Colonic mucosa (tissue), 4 donors: ENCODE measurements at regions not wholly inside any gene's neighbourhood (a gene's known extent, or its start where the extent isn't known, plus 50 kb on each side); places are given as distances from the start of the nearest gene placed in this dataset.

Experiments used
- DNase-seq: peaks from one replicate; pipeline ENCODE4 v3.0.0-alpha.2; 2020
- H3K27ac ChIP-seq: fragments of 200-600 bp; one replicate; pipeline ENCODE4 v1.8.0; 2021
- H3K27me3 ChIP-seq: fragments of 200-600 bp; one replicate; pipeline ENCODE4 v1.8.0; 2021
- H3K36me3 ChIP-seq: fragments of 200-600 bp; one replicate; pipeline ENCODE4 v1.8.0; 2021
- H3K4me1 ChIP-seq: fragments of 200-600 bp; one replicate; pipeline ENCODE4 v1.8.0; 2021; ENCODE audit warnings: mild to moderate bottlenecking
- H3K4me3 ChIP-seq: fragments of 200-600 bp; one replicate; pipeline ENCODE4 v1.8.0; 2021
- H3K9ac ChIP-seq, 2 donors: one replicate each; pipeline ENCODE4 v1.7.0; 2013; ENCODE audit warnings: control low read depth in 2 of 2, low read depth in 2 of 2, low read length in 2 of 2
- H3K9me3 ChIP-seq: fragments of 200-600 bp; one replicate; pipeline ENCODE4 v1.8.0; 2021
- CTCF ChIP-seq: fragments of 200-600 bp; IDR thresholded peaks from one replicate; pipeline ENCODE4 v1.8.0; 2022; ENCODE audit warnings: antibody characterized with exemption, mild to moderate bottlenecking
- intact Hi-C: fragments of 100-400 bp; cut with DNase I; formaldehyde crosslinking; loops from one replicate; pipeline ENCODE4 v1.14.1; 2022
- donor health status: healthy.
- donor health status: DM: no; HTN: no; CAD: no.
- donor health status: DM: no; HTN: no; CAD: no.

- TF ChIP-seq CTCF, result no peak
- no peak for DNase-seq
- Histone ChIP-seq H3K27ac (no peak overlapping the region), H3K4me1 (no peaks in the 10 kb centered on the region), H3K36me3 (no peaks in the 10 kb centered on the region), H3K9me3 (no peaks in the 10 kb centered on the region), H3K27me3 (no peaks in the 10 kb centered on the region), H3K9ac (no peak overlapping the region), H3K4me3 (no peak overlapping the region)
- intact Hi-C loops, result no loop called here
These were observed 1039.0 kb downstream of the SOCS6 start for GRCh38 chr18:71327850-71328249.

- H3K4me1 ChIP-seq, result no peaks in the 10 kb centered on the region
- DNase-seq, result no peak
- intact Hi-C loops, result no loop called here
- no peaks in the 10 kb centered on the region for H3K27me3 ChIP-seq
- H3K36me3 ChIP-seq, result no peaks in the 10 kb centered on the region
- no peak overlapping the region for H3K9ac ChIP-seq
- H3K27ac ChIP-seq, result no peak overlapping the region
- H3K4me3 ChIP-seq, result no peak overlapping the region
- TF ChIP-seq CTCF, result no peak
- H3K9me3 ChIP-seq, result no peaks in the 10 kb centered on the region
These were observed 1038.6 kb downstream of the SOCS6 start for GRCh38 chr18:71327441-71327840.

GRCh38 chr18:71326826-71327225, 1038.0 kb downstream of the SOCS6 start:
- no peaks in the 10 kb centered on the region for H3K9me3 ChIP-seq
- no peak overlapping the region for H3K9ac ChIP-seq
- no peak overlapping the region for H3K4me3 ChIP-seq
- TF ChIP-seq CTCF, result no peak
- DNase-seq, result no peak
- no peaks in the 10 kb centered on the region for H3K27me3 ChIP-seq
- intact Hi-C loops, result no loop called here
- no peaks in the 10 kb centered on the region for H3K4me1 ChIP-seq
- no peak overlapping the region for H3K27ac ChIP-seq
- no peaks in the 10 kb centered on the region for H3K36me3 ChIP-seq

- H3K36me3 ChIP-seq, result no peaks in the 10 kb centered on the region
- no peaks in the 10 kb centered on the region for H3K4me1 ChIP-seq
- intact Hi-C loops, result no loop called here
- no peak overlapping the region for H3K9ac ChIP-seq
- no peaks in the 10 kb centered on the region for H3K9me3 ChIP-seq
- H3K27me3 ChIP-seq, result no peaks in the 10 kb centered on the region
- no peak for TF ChIP-seq CTCF
- no peak overlapping the region for H3K27ac ChIP-seq
- no peak overlapping the region for H3K4me3 ChIP-seq
- no peak for DNase-seq
These were observed 1035.5 kb downstream of the SOCS6 start for GRCh38 chr18:71324356-71324755.

- no peak overlapping the region for H3K27ac ChIP-seq
- H3K9me3 ChIP-seq, result no peaks in the 10 kb centered on the region
- no peaks in the 10 kb centered on the region for H3K36me3 ChIP-seq
- intact Hi-C loops, result no loop called here
- no peak for TF ChIP-seq CTCF
- DNase-seq, result no peak
- no peak overlapping the region for H3K4me3 ChIP-seq
- no peaks in the 10 kb centered on the region for H3K4me1 ChIP-seq
- no peaks in the 10 kb centered on the region for H3K27me3 ChIP-seq
- H3K9ac ChIP-seq, result no peak overlapping the region
These were observed 1033.4 kb downstream of the SOCS6 start for GRCh38 chr18:71322201-71322600.

GRCh38 chr18:71321319-71321718, 1032.5 kb downstream of the SOCS6 start:
- no peak for DNase-seq
- Histone ChIP-seq H3K27me3 (no peaks in the 10 kb centered on the region), H3K4me1 (no peaks in the 10 kb centered on the region), H3K27ac (no peak overlapping the region), H3K36me3 (no peaks in the 10 kb centered on the region), H3K4me3 (no peak overlapping the region), H3K9me3 (no peaks in the 10 kb centered on the region), H3K9ac (no peak overlapping the region)
- TF ChIP-seq CTCF, result no peak
- intact Hi-C loops, result no loop called here
